OCI-LY7 (cell line): ENCODE measurements at regions not wholly inside any gene's neighbourhood (a gene's known extent, or its start where the extent isn't known, plus 50 kb on each side); places are given as distances from the start of the nearest gene placed in this dataset.

Experiments used
- EZH2phosphoT487 ChIP-seq: fragments of 200-600 bp; sonication (generic); IDR thresholded peaks from 2 replicates; pipeline ENCODE4 v1.6.1; 2018; ENCODE audit warnings: low read depth, borderline replicate concordance, mild to moderate bottlenecking, mixed run types, antibody characterized with exemption, low read length, moderate library complexity, mixed read lengths
- TF ChIP-seq, protein P1 (sequence below): fragments of 200-600 bp; sonication (generic); conservative IDR thresholded peaks from 2 replicates; pipeline ENCODE4 v1.5.1; 2014; ENCODE audit warnings: mild to moderate bottlenecking, antibody characterized with exemption, low read length, moderate library complexity, mixed read lengths

DNA sequence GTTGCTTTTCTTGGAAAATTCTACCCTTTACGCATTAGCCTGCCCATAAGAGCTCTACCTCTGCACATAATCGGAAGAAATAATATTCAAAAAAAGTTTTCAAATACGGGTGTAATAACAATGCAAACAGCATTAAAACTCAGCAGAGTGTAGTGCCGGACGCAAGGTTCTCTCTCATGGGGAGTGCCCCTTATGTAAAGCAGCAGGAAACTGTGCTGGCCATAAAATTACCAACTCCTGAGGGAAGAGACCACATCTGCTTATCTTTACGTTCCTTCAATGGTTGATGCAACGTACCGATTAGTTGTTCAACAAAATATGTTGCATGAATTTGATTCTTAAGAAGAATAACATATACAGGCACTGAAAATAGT lies 118.7 kb upstream of the TMCC3 start:
- TF ChIP-seq, protein P1, sequence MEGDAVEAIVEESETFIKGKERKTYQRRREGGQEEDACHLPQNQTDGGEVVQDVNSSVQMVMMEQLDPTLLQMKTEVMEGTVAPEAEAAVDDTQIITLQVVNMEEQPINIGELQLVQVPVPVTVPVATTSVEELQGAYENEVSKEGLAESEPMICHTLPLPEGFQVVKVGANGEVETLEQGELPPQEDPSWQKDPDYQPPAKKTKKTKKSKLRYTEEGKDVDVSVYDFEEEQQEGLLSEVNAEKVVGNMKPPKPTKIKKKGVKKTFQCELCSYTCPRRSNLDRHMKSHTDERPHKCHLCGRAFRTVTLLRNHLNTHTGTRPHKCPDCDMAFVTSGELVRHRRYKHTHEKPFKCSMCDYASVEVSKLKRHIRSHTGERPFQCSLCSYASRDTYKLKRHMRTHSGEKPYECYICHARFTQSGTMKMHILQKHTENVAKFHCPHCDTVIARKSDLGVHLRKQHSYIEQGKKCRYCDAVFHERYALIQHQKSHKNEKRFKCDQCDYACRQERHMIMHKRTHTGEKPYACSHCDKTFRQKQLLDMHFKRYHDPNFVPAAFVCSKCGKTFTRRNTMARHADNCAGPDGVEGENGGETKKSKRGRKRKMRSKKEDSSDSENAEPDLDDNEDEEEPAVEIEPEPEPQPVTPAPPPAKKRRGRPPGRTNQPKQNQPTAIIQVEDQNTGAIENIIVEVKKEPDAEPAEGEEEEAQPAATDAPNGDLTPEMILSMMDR: no peak
- TF ChIP-seq EZH2phosphoT487: no peak
